ENCODE measurements at regions not wholly inside any gene's neighbourhood (a gene's known extent, or its start where the extent isn't known, plus 50 kb on each side); places are given as distances from the start of the nearest gene placed in this dataset.
"Not testable (repeated sequence)": the region's sequence is repeated elsewhere in the genome, so short reads cannot be mapped to it uniquely, and the experiment has no call there.

- DNase-seq: no peak
These were observed 164.4 kb upstream of the RORA start for GRCh38 chr15:61393524-61393923.

- no peak for DNase-seq
These were observed 161.0 kb upstream of the RORA start for GRCh38 chr15:61390138-61390537.

- DNase-seq: no peak
These were observed 160.4 kb upstream of the RORA start for GRCh38 chr15:61389334-61390028.

- no peak for DNase-seq
These were observed 158.6 kb upstream of the RORA start for GRCh38 chr15:61387675-61388074.

GRCh38 chr15:61383421-61383820, 154.3 kb upstream of the RORA start:
- DNase-seq: no peak

- DNase-seq: no peak
These were observed 153.8 kb upstream of the RORA start for GRCh38 chr15:61382927-61383326.

GRCh38 chr15:61381501-61381900, 152.4 kb upstream of the RORA start:
- DNase-seq: no peak

GRCh38 chr15:61380270-61380669, 151.2 kb upstream of the RORA start:
- DNase-seq: no peak

- no peak for DNase-seq
These were observed 149.9 kb upstream of the RORA start for GRCh38 chr15:61379005-61379404.

- no peak for DNase-seq
These were observed 147.9 kb upstream of the RORA start for GRCh38 chr15:61376961-61377360.

GRCh38 chr15:61376516-61376915, 147.4 kb upstream of the RORA start:
- no peak for DNase-seq

GRCh38 chr15:61374848-61375247, 145.7 kb upstream of the RORA start:
- no peak for DNase-seq

- DNase-seq: no peak
These were observed 138.9 kb upstream of the RORA start for GRCh38 chr15:61367953-61368352.

GRCh38 chr15:61364871-61365270, 135.8 kb upstream of the RORA start:
- DNase-seq: no peak

- DNase-seq: not testable (repeated sequence)
These were observed 133.8 kb upstream of the RORA start for GRCh38 chr15:61362912-61363311.

- DNase-seq: no peak
These were observed 115.2 kb upstream of the RORA start for GRCh38 chr15:61344293-61344692.

GRCh38 chr15:61342390-61342789, 113.3 kb upstream of the RORA start:
- no peak for DNase-seq

- no peak for DNase-seq
These were observed 110.4 kb upstream of the RORA start for GRCh38 chr15:61339516-61339915.

GRCh38 chr15:61337541-61337940, 108.4 kb upstream of the RORA start:
- no peak for DNase-seq

GRCh38 chr15:61336026-61336638, 107.0 kb upstream of the RORA start:
- DNase-seq: no peak

- not testable (repeated sequence) for DNase-seq
These were observed 105.6 kb upstream of the RORA start for GRCh38 chr15:61334714-61335113.

- no peak for DNase-seq
These were observed 101.9 kb upstream of the RORA start for GRCh38 chr15:61331019-61331418.

- DNase-seq: no peak
These were observed 98.0 kb upstream of the RORA start for GRCh38 chr15:61327019-61327631.

- no peak for DNase-seq
These were observed 90.8 kb upstream of the RORA start for GRCh38 chr15:61319892-61320291.

Data from left hindlimb (tissue), 1 donor.